Panc1 (cell line): ENCODE measurements at regions not wholly inside any gene's neighbourhood (a gene's known extent, or its start where the extent isn't known, plus 50 kb on each side); places are given as distances from the start of the nearest gene placed in this dataset.

ENCODE experiments used
- ATAC-seq: fragments of 200-7000 bp; cut with Tn5 transposase; 2 replicates; pipeline ENCODE4 v1.9.1; 2020; ENCODE audit warnings: mild to moderate bottlenecking, moderate library complexity
- BruUV-seq: library from RNA; stranded (reverse); fragments of 400-500 nt; replicated peaks from 2 replicates; lab custom pipeline; 2021; lab: Mats Ljungman, UMichigan
- CTCF ChIA-PET: fragments of 300-600 bp; sonication (Branson Sonifier 250); formaldehyde crosslinking; loops from one replicate; lab custom pipeline; 2022; ENCODE audit warnings: antibody characterized with exemption; lab: Charles Lee
- POLR2A ChIA-PET: fragments of 300-600 bp; sonication (Branson Sonifier 250); formaldehyde crosslinking; loops from one replicate; lab custom pipeline; 2022; ENCODE audit warnings: antibody characterized with exemption; lab: Charles Lee
- DNase-seq: peaks from one replicate; pipeline ENCODE4 v3.0.0-alpha.2; 2010; ENCODE audit warnings: low read depth, low spot score
- H3K27ac ChIP-seq: 2 replicates; pipeline ENCODE4 v1.5.1; 2011; ENCODE audit warnings: mild to moderate bottlenecking, low read length, inconsistent platforms
- H3K27me3 ChIP-seq: fragments of 200-500 bp; sonication (Bioruptor generic); 2 replicates; pipeline ENCODE4 v1.6.0; 2014; ENCODE audit warnings: low read length, inconsistent platforms; ENCODE audit not compliant: control insufficient read depth, insufficient read depth
- H3K36me3 ChIP-seq: fragments of 200-500 bp; sonication (Bioruptor generic); 2 replicates; pipeline ENCODE4 v1.5.1; 2014; ENCODE audit warnings: inconsistent platforms, mild to moderate bottlenecking, low read length, moderate library complexity; ENCODE audit not compliant: control insufficient read depth, insufficient read depth
- H3K4me1 ChIP-seq: 2 replicates; pipeline ENCODE4 v1.5.1; 2011; ENCODE audit warnings: inconsistent platforms, mild to moderate bottlenecking, low read length, moderate library complexity; ENCODE audit not compliant: control insufficient read depth, insufficient read depth
- H3K4me3 ChIP-seq, 2 experiments: 2 replicates each; pipeline ENCODE4 v1.5.1; 2011 to 2012; ENCODE audit warnings: low read depth in 2 of 2, low read length in 2 of 2, mild to moderate bottlenecking in 2 of 2, inconsistent platforms in 1 of 2, moderate library complexity in 1 of 2
- H3K9me3 ChIP-seq: fragments of 200-500 bp; sonication (Bioruptor generic); 2 replicates; pipeline ENCODE4 v1.5.1; 2014; ENCODE audit warnings: low read depth, mild to moderate bottlenecking, inconsistent platforms, low read length, moderate library complexity; ENCODE audit not compliant: control insufficient read depth, insufficient read depth
- CTCF ChIP-seq: fragments of 450-650 bp; IDR thresholded peaks from 2 replicates; pipeline ENCODE4 v1.5.1; 2017; ENCODE audit warnings: mild to moderate bottlenecking
- POLR2AphosphoS5 ChIP-seq: IDR thresholded peaks from 2 replicates; pipeline ENCODE4 v1.6.1; 2012; ENCODE audit warnings: mild to moderate bottlenecking, low read depth, low read length, moderate library complexity
- REST ChIP-seq, 2 experiments: IDR thresholded peaks; 2 replicates each; pipeline ENCODE4 v1.6.1; 2011 to 2012; ENCODE audit warnings: low read depth in 2 of 2, control low read depth in 1 of 2, low read length in 1 of 2, mild to moderate bottlenecking in 1 of 2, moderate library complexity in 1 of 2; ENCODE audit not compliant: insufficient read depth in 1 of 2
- SIN3A ChIP-seq: IDR thresholded peaks from 2 replicates; pipeline ENCODE4 v1.6.1; 2012; ENCODE audit warnings: low read depth, mild to moderate bottlenecking, low read length, moderate library complexity, borderline replicate concordance; ENCODE audit not compliant: insufficient read depth
- TCF7L2 ChIP-seq: IDR thresholded peaks from 2 replicates; pipeline ENCODE4 v1.6.1; 2011; ENCODE audit warnings: mild to moderate bottlenecking, low read depth, low read length, inconsistent platforms
- in situ Hi-C: cut with HindIII; loops from 2 replicates; pipeline ENCODE4 v1.10.0; 2016; ENCODE audit warnings: low sequenced_read_pairs, low pct_unique_long_range_greater_than_20kb
- intact Hi-C: fragments of 100-400 bp; cut with micrococcal nuclease; formaldehyde crosslinking; loops from one replicate; pipeline ENCODE4 v1.10.0; 2022; ENCODE audit not compliant: unreplicated experiment

- H3K9me3 ChIP-seq: no peaks in the 10 kb centered on the region; the same call in 1 of the 2 replicates
- ATAC-seq (no peak), DNase-seq (no peak)
- no peaks in the 10 kb centered on the region for H3K36me3 ChIP-seq
- intact Hi-C loops (no loop called here), in situ Hi-C loops (no loop called here)
- H3K27ac ChIP-seq: no peak overlapping the region
- ChIA-PET CTCF (no interaction called here), POLR2A (no interaction called here)
- H3K4me3 ChIP-seq: no peak overlapping the region
- BruUV-seq: no TSS peak
- no peaks in the 10 kb centered on the region for H3K4me1 ChIP-seq
- H3K27me3 ChIP-seq: no peaks in the 10 kb centered on the region
- TF ChIP-seq CTCF (no peak), REST (IDR thresholded peaks at IDR 0.05; ENCODE audit: insufficient read depth in 1 of 2, low read depth in 2 of 2, low read length in 1 of 2) (no peak), SIN3A (no peak), TCF7L2 (no peak), POLR2AphosphoS5 (no peak)
Measured at GRCh38 chr2:40997362-40997761, 545.5 kb upstream of the SLC8A1 start.

- no peak for DNase-seq
- Histone ChIP-seq H3K27ac (no peak overlapping the region), H3K9me3 (no peaks in the 10 kb centered on the region; the same call in 1 of the 2 replicates), H3K4me3 (no peak overlapping the region), H3K36me3 (no peaks in the 10 kb centered on the region), H3K4me1 (no peaks in the 10 kb centered on the region), H3K27me3 (no peaks in the 10 kb centered on the region)
- POLR2A ChIA-PET: no interaction called here
- TF ChIP-seq CTCF (no peak), POLR2AphosphoS5 (no peak)
- no peak for ATAC-seq
- in situ Hi-C loops (no loop called here), intact Hi-C loops (no loop called here)
- no TSS peak for BruUV-seq
- CTCF ChIA-PET: no interaction called here
Measured at GRCh38 chr2:41000374-41000773, 548.5 kb upstream of the SLC8A1 start.
